ENCODE measurements at regions not wholly inside any gene's neighbourhood (a gene's known extent, or its start where the extent isn't known, plus 50 kb on each side); places are given as distances from the start of the nearest gene placed in this dataset.

- Histone ChIP-seq H3K4me2 (ENCODE audit: low read length, poor library complexity, severe bottlenecking) (no peak overlapping the region), H3K14ac (ENCODE audit: low read length in 2 of 2) (no peak overlapping the region), H3K18ac (ENCODE audit: low read depth in 1 of 2, low read length in 2 of 2) (no peak overlapping the region), H3K4me3 (ENCODE audit: insufficient read depth in 1 of 2, low read depth in 1 of 2, low read length in 2 of 2) (no peak overlapping the region), H3K9ac (ENCODE audit: low read length) (no peak overlapping the region), H2AK5ac (ENCODE audit: low read length, severe bottlenecking) (no peak overlapping the region), H3K27me3 (ENCODE audit: control insufficient read depth in 1 of 2, insufficient read depth in 1 of 2, low read length in 2 of 2) (no peaks in the 10 kb centered on the region), H3K4ac (ENCODE audit: low read depth in 1 of 2, low read length in 2 of 2) (no peak overlapping the region), H3K9me3 (ENCODE audit: control insufficient read depth, low read length) (no peaks in the 10 kb centered on the region), H4K8ac (ENCODE audit: low read length) (no peak overlapping the region), H4K91ac (ENCODE audit: low read length) (no peak overlapping the region), H2BK15ac (ENCODE audit: low read depth, poor library complexity, severe bottlenecking) (no peak overlapping the region), H3K36me3 (ENCODE audit: control insufficient read depth in 1 of 2, insufficient read depth in 2 of 2, low read depth in 1 of 2, low read length in 2 of 2) (peaks cover 0 to 10% of the 10 kb centered on the region in 2 experiments), H2BK120ac (ENCODE audit: low read depth, low read length) (no peak overlapping the region), H3K79me1 (replicated peaks; ENCODE audit: low read length, poor library complexity, severe bottlenecking) (no peaks in the 10 kb centered on the region), H2BK5ac (ENCODE audit: low read depth, low read length, poor library complexity, severe bottlenecking) (no peak overlapping the region), H2BK12ac (ENCODE audit: low read length in 2 of 2) (no peak overlapping the region), H2AFZ (ENCODE audit: low read depth, low read length) (no peak overlapping the region), H3K27ac (ENCODE audit: low read length, poor library complexity, severe bottlenecking) (no peak overlapping the region), H3K23ac (ENCODE audit: low read length in 2 of 2) (no peak overlapping the region), H3K4me1 (ENCODE audit: control insufficient read depth, insufficient read depth, low read depth, low read length) (no peaks in the 10 kb centered on the region)
- 100% methylated on average over 1 of the region's 5 CpGs for WGBS
- DNase-seq, result no peak
Measured at GRCh38 chrX:7263330-7263729, 115.4 kb upstream of the PUDP start.

GRCh38 chrX:7262551-7262950 lies 114.6 kb upstream of the PUDP start:
- no peak overlapping the region for H2AFZ ChIP-seq (ENCODE audit: low read depth, low read length)
- no peak for DNase-seq
- no peaks in the 10 kb centered on the region for H3K79me1 ChIP-seq (replicated peaks; ENCODE audit: low read length, poor library complexity, severe bottlenecking)
- H3K4me3 ChIP-seq (ENCODE audit: insufficient read depth in 1 of 2, low read depth in 1 of 2, low read length in 2 of 2), result no peak overlapping the region
- H3K23ac ChIP-seq (ENCODE audit: low read length in 2 of 2), result no peak overlapping the region
- H3K4me2 ChIP-seq (ENCODE audit: low read length, poor library complexity, severe bottlenecking), result no peak overlapping the region
- no peak overlapping the region for H4K8ac ChIP-seq (ENCODE audit: low read length)
- no peak overlapping the region for H2AK5ac ChIP-seq (ENCODE audit: low read length, severe bottlenecking)
- H3K36me3 ChIP-seq (ENCODE audit: control insufficient read depth in 1 of 2, insufficient read depth in 2 of 2, low read depth in 1 of 2, low read length in 2 of 2), result peaks cover 0 to 16% of the 10 kb centered on the region in 2 experiments
- no peaks in the 10 kb centered on the region for H3K27me3 ChIP-seq (ENCODE audit: control insufficient read depth in 1 of 2, insufficient read depth in 1 of 2, low read length in 2 of 2)
- H4K91ac ChIP-seq (ENCODE audit: low read length), result no peak overlapping the region
- no peak overlapping the region for H3K9ac ChIP-seq (ENCODE audit: low read length)
- no peak overlapping the region for H2BK120ac ChIP-seq (ENCODE audit: low read depth, low read length)
- no peaks in the 10 kb centered on the region for H3K4me1 ChIP-seq (ENCODE audit: control insufficient read depth, insufficient read depth, low read depth, low read length)
- no peak overlapping the region for H2BK12ac ChIP-seq (ENCODE audit: low read length in 2 of 2)
- H2BK5ac ChIP-seq (ENCODE audit: low read depth, low read length, poor library complexity, severe bottlenecking), result no peak overlapping the region
- no peak overlapping the region for H2BK15ac ChIP-seq (ENCODE audit: low read depth, poor library complexity, severe bottlenecking)
- H3K27ac ChIP-seq (ENCODE audit: low read length, poor library complexity, severe bottlenecking), result no peak overlapping the region
- H3K4ac ChIP-seq (ENCODE audit: low read depth in 1 of 2, low read length in 2 of 2), result no peak overlapping the region
- no peak overlapping the region for H3K18ac ChIP-seq (ENCODE audit: low read depth in 1 of 2, low read length in 2 of 2)
- no peak overlapping the region for H3K14ac ChIP-seq (ENCODE audit: low read length in 2 of 2)
- H3K9me3 ChIP-seq (ENCODE audit: control insufficient read depth, low read length), result no peaks in the 10 kb centered on the region

- Histone ChIP-seq H3K4me1 (ENCODE audit: control insufficient read depth, insufficient read depth, low read depth, low read length) (no peaks in the 10 kb centered on the region), H3K18ac (ENCODE audit: low read depth in 1 of 2, low read length in 2 of 2) (no peak overlapping the region), H3K79me1 (replicated peaks; ENCODE audit: low read length, poor library complexity, severe bottlenecking) (no peaks in the 10 kb centered on the region), H4K8ac (ENCODE audit: low read length) (no peak overlapping the region), H3K4me3 (ENCODE audit: insufficient read depth in 1 of 2, low read depth in 1 of 2, low read length in 2 of 2) (no peak overlapping the region), H2BK120ac (ENCODE audit: low read depth, low read length) (no peak overlapping the region), H3K9ac (ENCODE audit: low read length) (no peak overlapping the region), H2BK5ac (ENCODE audit: low read depth, low read length, poor library complexity, severe bottlenecking) (no peak overlapping the region), H3K4me2 (ENCODE audit: low read length, poor library complexity, severe bottlenecking) (no peak overlapping the region), H2BK12ac (ENCODE audit: low read length in 2 of 2) (no peak overlapping the region), H3K27ac (ENCODE audit: low read length, poor library complexity, severe bottlenecking) (no peak overlapping the region), H4K91ac (ENCODE audit: low read length) (no peak overlapping the region), H3K36me3 (ENCODE audit: control insufficient read depth in 1 of 2, insufficient read depth in 2 of 2, low read depth in 1 of 2, low read length in 2 of 2) (peaks cover 0 to 22% of the 10 kb centered on the region in 2 experiments), H3K27me3 (ENCODE audit: control insufficient read depth in 1 of 2, insufficient read depth in 1 of 2, low read length in 2 of 2) (no peaks in the 10 kb centered on the region), H3K9me3 (ENCODE audit: control insufficient read depth, low read length) (no peaks in the 10 kb centered on the region), H2BK15ac (ENCODE audit: low read depth, poor library complexity, severe bottlenecking) (no peak overlapping the region), H3K14ac (ENCODE audit: low read length in 2 of 2) (no peak overlapping the region), H2AK5ac (ENCODE audit: low read length, severe bottlenecking) (no peak overlapping the region), H3K4ac (ENCODE audit: low read depth in 1 of 2, low read length in 2 of 2) (no peak overlapping the region), H3K23ac (ENCODE audit: low read length in 2 of 2) (no peak overlapping the region), H2AFZ (ENCODE audit: low read depth, low read length) (no peak overlapping the region)
- 91% methylated on average over 1 of the region's 5 CpGs for WGBS
- no peak for DNase-seq
Measured at GRCh38 chrX:7261672-7262332, 113.8 kb upstream of the PUDP start.

GRCh38 chrX:7254144-7254543 lies 106.2 kb upstream of the PUDP start:
- Histone ChIP-seq H3K18ac (ENCODE audit: low read depth in 1 of 2, low read length in 2 of 2) (no peak overlapping the region), H2AFZ (ENCODE audit: low read depth, low read length) (no peak overlapping the region), H3K23ac (ENCODE audit: low read length in 2 of 2) (no peak overlapping the region), H3K36me3 (ENCODE audit: control insufficient read depth in 1 of 2, insufficient read depth in 2 of 2, low read depth in 1 of 2, low read length in 2 of 2) (peaks cover 0 to 22% of the 10 kb centered on the region in 2 experiments), H3K27ac (ENCODE audit: low read length, poor library complexity, severe bottlenecking) (no peak overlapping the region), H3K4ac (ENCODE audit: low read depth in 1 of 2, low read length in 2 of 2) (no peak overlapping the region), H2AK5ac (ENCODE audit: low read length, severe bottlenecking) (no peak overlapping the region), H4K91ac (ENCODE audit: low read length) (no peak overlapping the region), H3K4me1 (ENCODE audit: control insufficient read depth, insufficient read depth, low read depth, low read length) (no peaks in the 10 kb centered on the region), H2BK12ac (ENCODE audit: low read length in 2 of 2) (no peak overlapping the region), H3K4me2 (ENCODE audit: low read length, poor library complexity, severe bottlenecking) (no peak overlapping the region), H3K79me1 (replicated peaks; ENCODE audit: low read length, poor library complexity, severe bottlenecking) (no peaks in the 10 kb centered on the region), H3K4me3 (ENCODE audit: insufficient read depth in 1 of 2, low read depth in 1 of 2, low read length in 2 of 2) (no peak overlapping the region), H2BK5ac (ENCODE audit: low read depth, low read length, poor library complexity, severe bottlenecking) (no peak overlapping the region), H2BK15ac (ENCODE audit: low read depth, poor library complexity, severe bottlenecking) (no peak overlapping the region), H2BK120ac (ENCODE audit: low read depth, low read length) (no peak overlapping the region), H4K8ac (ENCODE audit: low read length) (no peak overlapping the region), H3K14ac (ENCODE audit: low read length in 2 of 2) (no peak overlapping the region), H3K9me3 (ENCODE audit: control insufficient read depth, low read length) (peaks cover 8% of the 10 kb centered on the region), H3K27me3 (ENCODE audit: control insufficient read depth in 1 of 2, insufficient read depth in 1 of 2, low read length in 2 of 2) (no peaks in the 10 kb centered on the region), H3K9ac (ENCODE audit: low read length) (no peak overlapping the region)
- WGBS, result 92% methylated on average over 1 of the region's 4 CpGs
- no peak for DNase-seq

All from mesenchymal stem cell (in vitro differentiated cells and primary cell).